ENCODE measurements at regions not wholly inside any gene's neighbourhood (a gene's known extent, or its start where the extent isn't known, plus 50 kb on each side); places are given as distances from the start of the nearest gene placed in this dataset.

- no peaks in the 10 kb centered on the region for H4K20me1 ChIP-seq (replicated peaks; ENCODE audit: control insufficient read depth, insufficient read depth, low read length)
- intact Hi-C loops (cut with micrococcal nuclease) (loop anchor here (5.0 kb wide), 2 partner anchors 137 to 208 kb away; no protein-coding TSS in a partner anchor), in situ Hi-C loops (cut with MboI) (no loop called here)
- no peaks in the 10 kb centered on the region for H3K79me2 ChIP-seq (ENCODE audit: control insufficient read depth, insufficient read depth, low read length)
- H3K27ac ChIP-seq (ENCODE audit: extremely low read depth, low read depth, low read length), result no peak overlapping the region
- no peaks in the 10 kb centered on the region; the same call in 1 of the 2 replicates for H3K9me3 ChIP-seq (replicated peaks; ENCODE audit: control insufficient read depth, insufficient read depth, low read depth, low read length)
- WGBS (ENCODE audit: insufficient coverage, low coverage, missing lambda C conversion rate), result 49% methylated on average over 6 of the region's 6 CpGs
- CTCF ChIA-PET (ENCODE audit: low intra/inter-chr PET ratio), result no interaction called here
- ATAC-seq (peak; percentile 28), DNase-seq (ENCODE audit: extremely low read depth in 1 of 4, low spot score in 3 of 4) (peak in 1 of 4 experiments; percentile 53), FAIRE-seq (peak; percentile 6)
- no peaks in the 10 kb centered on the region for H3K27me3 ChIP-seq (ENCODE audit: control insufficient read depth in 2 of 2, insufficient read depth in 2 of 2, low read length in 2 of 2)
- H2AFZ ChIP-seq (ENCODE audit: low read depth, low read length), result peak overlapping the region; percentile 76
- BruUV-seq (replicated peaks), result no TSS peak
- no peaks in the 10 kb centered on the region for H3K9me1 ChIP-seq (ENCODE audit: control insufficient read depth, insufficient read depth, low read length)
- no peak overlapping the region for H3K4me2 ChIP-seq (ENCODE audit: insufficient read depth, low read length)
- no peak overlapping the region for H3K9ac ChIP-seq (ENCODE audit: insufficient read depth in 1 of 2, low read depth in 2 of 2, low read length in 2 of 2)
- H3K36me3 ChIP-seq (ENCODE audit: control insufficient read depth, insufficient read depth, low read length), result no peaks in the 10 kb centered on the region
- H3K4me1 ChIP-seq (replicated peaks in 1 of 2; ENCODE audit: control insufficient read depth in 2 of 2, insufficient read depth in 2 of 2, low read length in 2 of 2), result peaks cover 21 to 64% of the 10 kb centered on the region in 2 experiments
- no peak overlapping the region for H3K4me3 ChIP-seq
- POLR2A ChIA-PET, result interaction anchor here (0.5 to 1.3 kb wide), 9 partner anchors 9 to 108 kb away, joined by 3 to 7 read pairs (median 4); no protein-coding TSS in a partner anchor
- TF ChIP-seq MAZ (CRISPR knock-in tag; conservative IDR thresholded peaks at IDR 0.05 in 1 of 2, IDR thresholded peaks at IDR 0.05 in 1 of 2) (no peak), NR2C2 (CRISPR knock-in tag; IDR thresholded peaks at IDR 0.05) (no peak), NR2C2 (tag; IDR thresholded peaks at IDR 0.05) (no peak), RCOR1 (IDR thresholded peaks at IDR 0.05; ENCODE audit: borderline replicate concordance in 1 of 2, low read depth in 2 of 2, low read length in 2 of 2) (peak in 1 of 2 experiments; percentile 55; a peak in 1 of 4 replicates), THAP12 (CRISPR knock-in tag; IDR thresholded peaks at IDR 0.05) (no peak), ZNF551 (CRISPR knock-in tag; IDR thresholded peaks at IDR 0.05) (no peak), ELF1 (tag; IDR thresholded peaks at IDR 0.05) (0 out of 2 replicates have a peak, but pooled peaks have one; percentile 10), ZFP1 (CRISPR knock-in tag; IDR thresholded peaks at IDR 0.05) (no peak), NCOA1 (IDR thresholded peaks at IDR 0.05; ENCODE audit: low read depth) (no peak), GATAD2A (IDR thresholded peaks at IDR 0.05) (0 out of 2 replicates have a peak, but pooled peaks have one; percentile 30), RB1 (IDR thresholded peaks at IDR 0.05; ENCODE audit: low read depth) (no peak), HES1 (IDR thresholded peaks at IDR 0.05; ENCODE audit: low read depth) (no peak), ZNF316 (IDR thresholded peaks at IDR 0.05) (peak; percentile 9; the same call in 1 of the 2 replicates), SREBF2 (CRISPR knock-in tag; IDR thresholded peaks at IDR 0.05) (no peak), ZNF77 (CRISPR knock-in tag; IDR thresholded peaks at IDR 0.05) (no peak)
- TF ChIP-seq, protein P1, sequence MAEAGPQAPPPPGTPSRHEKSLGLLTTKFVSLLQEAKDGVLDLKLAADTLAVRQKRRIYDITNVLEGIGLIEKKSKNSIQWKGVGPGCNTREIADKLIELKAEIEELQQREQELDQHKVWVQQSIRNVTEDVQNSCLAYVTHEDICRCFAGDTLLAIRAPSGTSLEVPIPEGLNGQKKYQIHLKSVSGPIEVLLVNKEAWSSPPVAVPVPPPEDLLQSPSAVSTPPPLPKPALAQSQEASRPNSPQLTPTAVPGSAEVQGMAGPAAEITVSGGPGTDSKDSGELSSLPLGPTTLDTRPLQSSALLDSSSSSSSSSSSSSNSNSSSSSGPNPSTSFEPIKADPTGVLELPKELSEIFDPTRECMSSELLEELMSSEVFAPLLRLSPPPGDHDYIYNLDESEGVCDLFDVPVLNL (CRISPR knock-in tag; IDR thresholded peaks at IDR 0.05; ENCODE audit: low read depth), result no peak
- TF ChIP-seq, protein P2, sequence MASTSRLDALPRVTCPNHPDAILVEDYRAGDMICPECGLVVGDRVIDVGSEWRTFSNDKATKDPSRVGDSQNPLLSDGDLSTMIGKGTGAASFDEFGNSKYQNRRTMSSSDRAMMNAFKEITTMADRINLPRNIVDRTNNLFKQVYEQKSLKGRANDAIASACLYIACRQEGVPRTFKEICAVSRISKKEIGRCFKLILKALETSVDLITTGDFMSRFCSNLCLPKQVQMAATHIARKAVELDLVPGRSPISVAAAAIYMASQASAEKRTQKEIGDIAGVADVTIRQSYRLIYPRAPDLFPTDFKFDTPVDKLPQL (IDR thresholded peaks at IDR 0.05; ENCODE audit: extremely low read depth, insufficient read length), result no peak
- TF ChIP-seq, protein P3, sequence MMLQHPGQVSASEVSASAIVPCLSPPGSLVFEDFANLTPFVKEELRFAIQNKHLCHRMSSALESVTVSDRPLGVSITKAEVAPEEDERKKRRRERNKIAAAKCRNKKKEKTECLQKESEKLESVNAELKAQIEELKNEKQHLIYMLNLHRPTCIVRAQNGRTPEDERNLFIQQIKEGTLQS (IDR thresholded peaks at IDR 0.05), result peak; percentile 14; the same call in 1 of the 2 replicates
- TF ChIP-seq, protein P3 (CRISPR knock-in tag; conservative IDR thresholded peaks at IDR 0.05), result no peak
Measured at GRCh38 chr5:173835661-173836060, 52.5 kb upstream of the CPEB4 start.

All from K562 (cell line).